ENCODE measurements at regions not wholly inside any gene's neighbourhood (a gene's known extent, or its start where the extent isn't known, plus 50 kb on each side); places are given as distances from the start of the nearest gene placed in this dataset.

GRCh38 chr10:128571071-128571470 lies 444.8 kb upstream of the MKI67 start:
- WGBS (ENCODE audit: low lambda C conversion rate): 38% methylated on average over 4 of the region's 4 CpGs
- POLR2A ChIA-PET: no interaction called here

GRCh38 chr10:128571745-128572144 lies 445.5 kb upstream of the MKI67 start:
- Histone ChIP-seq H2AFZ (ENCODE audit: low read depth) (no peak overlapping the region), H3K27me3 (ENCODE audit: insufficient read depth) (no peaks in the 10 kb centered on the region), H3F3A (replicated peaks; ENCODE audit: insufficient read depth) (no peaks in the 10 kb centered on the region), H3K4me2 (no peak overlapping the region), H3K36me3 (replicated peaks in 1 of 2; ENCODE audit: control insufficient read depth in 1 of 2, insufficient read depth in 2 of 2, low read length in 1 of 2) (no peaks in the 10 kb centered on the region), H3K27ac (ENCODE audit: low read depth in 2 of 2, low read length in 1 of 2) (no peak overlapping the region), H3K9ac (no peak overlapping the region), H3K9me2 (no peaks in the 10 kb centered on the region), H3K4me3 (ENCODE audit: low read depth in 2 of 2, low read length in 1 of 2) (no peak overlapping the region), H3K79me2 (ENCODE audit: insufficient read depth) (no peaks in the 10 kb centered on the region), H3K9me3 (no peaks in the 10 kb centered on the region), H4K20me1 (ENCODE audit: insufficient read depth) (no peaks in the 10 kb centered on the region), H3K4me1 (ENCODE audit: control insufficient read depth in 1 of 2, insufficient read depth in 2 of 2, low read depth in 1 of 2, low read length in 1 of 2) (peaks cover 0 to 24% of the 10 kb centered on the region in 2 experiments; a peak in 1 of 4 replicates)
- ChIA-PET CTCF (no interaction called here), POLR2A (no interaction called here)
- 28% methylated on average over 3 of the region's 3 CpGs for WGBS (ENCODE audit: low lambda C conversion rate)
- no peak for DNase-seq
- TF ChIP-seq REST (IDR thresholded peaks at IDR 0.05; ENCODE audit: low read depth, low read length) (no peak), TEAD4 (IDR thresholded peaks at IDR 0.05; ENCODE audit: borderline replicate concordance, insufficient read depth) (no peak), NFIC (IDR thresholded peaks at IDR 0.05; ENCODE audit: borderline replicate concordance) (no peak), USF2 (IDR thresholded peaks at IDR 0.05; ENCODE audit: borderline replicate concordance, low read depth, low read length) (no peak), FOXM1 (IDR thresholded peaks at IDR 0.05; ENCODE audit: low read depth) (no peak), CHD2 (IDR thresholded peaks at IDR 0.05; ENCODE audit: low read length, partially characterized antibody) (no peak), CTCF (IDR thresholded peaks at IDR 0.05) (no peak), GABPA (IDR thresholded peaks at IDR 0.05; ENCODE audit: low read depth) (no peak)

More at GRCh38 chr10:128571071-128571470, 444.8 kb upstream of the MKI67 start:
- H3K9ac ChIP-seq: no peak overlapping the region
- no peaks in the 10 kb centered on the region for H3F3A ChIP-seq (replicated peaks; ENCODE audit: insufficient read depth)
- no peak for TF ChIP-seq GABPA (IDR thresholded peaks at IDR 0.05; ENCODE audit: low read depth)
- TF ChIP-seq RCOR1 (IDR thresholded peaks at IDR 0.05; ENCODE audit: low read length): no peak
- TF ChIP-seq EP300 (IDR thresholded peaks at IDR 0.05; ENCODE audit: borderline replicate concordance in 1 of 2, low read depth in 1 of 2, low read length in 1 of 2): no peak
- no peak for TF ChIP-seq NRF1 (IDR thresholded peaks at IDR 0.05; ENCODE audit: low read depth, low read length)
- TF ChIP-seq USF2 (IDR thresholded peaks at IDR 0.05; ENCODE audit: borderline replicate concordance, low read depth, low read length): no peak
- no peak for TF ChIP-seq ELF1 (IDR thresholded peaks at IDR 0.05)
- no peak for TF ChIP-seq TEAD4 (IDR thresholded peaks at IDR 0.05; ENCODE audit: borderline replicate concordance, insufficient read depth)
- no peak for TF ChIP-seq ZBTB33 (IDR thresholded peaks at IDR 0.05; ENCODE audit: borderline replicate concordance, low read depth)
- TF ChIP-seq MAX (IDR thresholded peaks at IDR 0.05; ENCODE audit: low read depth): no peak
- TF ChIP-seq MXI1 (IDR thresholded peaks at IDR 0.05; ENCODE audit: low read depth, low read length): no peak
- no peaks in the 10 kb centered on the region for H3K9me2 ChIP-seq
- H4K20me1 ChIP-seq (ENCODE audit: insufficient read depth): no peaks in the 10 kb centered on the region
- H3K36me3 ChIP-seq (replicated peaks in 1 of 2; ENCODE audit: control insufficient read depth in 1 of 2, insufficient read depth in 2 of 2, low read length in 1 of 2): no peaks in the 10 kb centered on the region
- CTCF ChIA-PET: no interaction called here
- H3K4me1 ChIP-seq (ENCODE audit: control insufficient read depth in 1 of 2, insufficient read depth in 2 of 2, low read depth in 1 of 2, low read length in 1 of 2): peaks cover 0 to 24% of the 10 kb centered on the region in 2 experiments; a peak in 1 of 4 replicates
- H2AFZ ChIP-seq (ENCODE audit: low read depth): no peak overlapping the region
- H3K4me3 ChIP-seq (ENCODE audit: low read depth in 2 of 2, low read length in 1 of 2): no peak overlapping the region
- no peaks in the 10 kb centered on the region for H3K79me2 ChIP-seq (ENCODE audit: insufficient read depth)
- no peak for DNase-seq
- H3K9me3 ChIP-seq: no peaks in the 10 kb centered on the region
- no peaks in the 10 kb centered on the region for H3K27me3 ChIP-seq (ENCODE audit: insufficient read depth)
- no peak overlapping the region for H3K27ac ChIP-seq (ENCODE audit: low read depth in 2 of 2, low read length in 1 of 2)
- no peak overlapping the region for H3K4me2 ChIP-seq
